Neural cell (in vitro differentiated cells): ENCODE measurements at regions not wholly inside any gene's neighbourhood (a gene's known extent, or its start where the extent isn't known, plus 50 kb on each side); places are given as distances from the start of the nearest gene placed in this dataset.

Experiments used
- H2AFZ ChIP-seq: fragments of 200-600, 300-800 bp; sonication (generic), shearing (Covaris generic); 2 replicates; pipeline ENCODE4 v1.6.0; 2014; ENCODE audit warnings: low read depth, mild to moderate bottlenecking, antibody characterized with exemption, low read length, moderate library complexity
- H3F3A ChIP-seq: fragments of 200-600 bp; shearing (Covaris generic); 2 replicates; pipeline ENCODE4 v1.6.1; 2016; ENCODE audit warnings: mild to moderate bottlenecking, moderate library complexity, mixed read lengths, antibody characterized with exemption, low read length; ENCODE audit not compliant: insufficient read depth, poor library complexity, severe bottlenecking
- H3K27ac ChIP-seq: fragments of 200-600, 300-800 bp; sonication (generic), shearing (Covaris generic); 2 replicates; pipeline ENCODE4 v1.5.1; 2014; ENCODE audit warnings: mild to moderate bottlenecking, low read length, moderate library complexity
- H3K27me3 ChIP-seq: fragments of 300-800, 200-600 bp; sonication (generic), shearing (Covaris generic); 2 replicates; pipeline ENCODE4 v1.6.0; 2014; ENCODE audit warnings: mild to moderate bottlenecking, low read depth, low read length, moderate library complexity; ENCODE audit not compliant: insufficient read depth
- H3K36me3 ChIP-seq: fragments of 300-800, 200-600 bp; sonication (generic), shearing (Covaris generic); 2 replicates; pipeline ENCODE4 v1.5.1; 2014; ENCODE audit warnings: mild to moderate bottlenecking, antibody characterized with exemption, low read length, moderate library complexity; ENCODE audit not compliant: insufficient read depth
- H3K4me2 ChIP-seq: fragments of 300-800, 200-600 bp; sonication (generic), shearing (Covaris generic); 2 replicates; pipeline ENCODE4 v1.6.0; 2014; ENCODE audit warnings: mild to moderate bottlenecking, low read length
- H3K4me3 ChIP-seq: fragments of 300-800, 200-600 bp; sonication (generic), shearing (Covaris generic); 2 replicates; pipeline ENCODE4 v1.5.1; 2014; ENCODE audit warnings: mild to moderate bottlenecking, low read length, moderate library complexity
- H3K79me2 ChIP-seq: fragments of 200-600 bp; shearing (Covaris generic); replicated peaks from 2 replicates; pipeline ENCODE4 v1.6.0; 2014; ENCODE audit warnings: mild to moderate bottlenecking, low read length, moderate library complexity; ENCODE audit not compliant: insufficient read depth
- H3K9ac ChIP-seq: fragments of 300-800, 200-600 bp; sonication (generic), shearing (Covaris generic); 2 replicates; pipeline ENCODE4 v1.6.1; 2016; ENCODE audit warnings: mild to moderate bottlenecking, low read length, mixed read lengths
- H3K9me2 ChIP-seq: fragments of 200-600 bp; shearing (Covaris generic); 2 replicates; pipeline ENCODE4 v1.6.1; 2016; ENCODE audit warnings: mild to moderate bottlenecking, low read length, mixed read lengths; ENCODE audit not compliant: insufficient read depth
- H3K9me3 ChIP-seq: fragments of 200-600, 300-800 bp; sonication (generic), shearing (Covaris generic); 2 replicates; pipeline ENCODE4 v1.6.1; 2016; ENCODE audit warnings: mild to moderate bottlenecking, mixed run types, low read length, moderate library complexity, mixed read lengths
- H4K20me1 ChIP-seq: fragments of 200-600 bp; shearing (Covaris generic); 2 replicates; pipeline ENCODE4 v1.6.1; 2016; ENCODE audit warnings: mild to moderate bottlenecking, mixed run types; ENCODE audit not compliant: insufficient read depth
- EP300 ChIP-seq: fragments of 450-650 bp; conservative IDR thresholded peaks from 2 replicates; pipeline ENCODE4 v1.6.1; 2014; ENCODE audit warnings: antibody characterized with exemption, mild to moderate bottlenecking, moderate library complexity; ENCODE audit not compliant: poor library complexity, severe bottlenecking
- EZH2 ChIP-seq: fragments of 200-600, 300-800 bp; shearing (Covaris generic), sonication (generic); IDR thresholded peaks from 2 replicates; pipeline ENCODE4 v1.6.1; 2014; ENCODE audit warnings: antibody characterized with exemption, low read length, borderline replicate concordance, mild to moderate bottlenecking; ENCODE audit not compliant: insufficient read depth, poor library complexity, severe bottlenecking
- MXI1 ChIP-seq: fragments of 450-650 bp; conservative IDR thresholded peaks from 2 replicates; pipeline ENCODE4 v1.6.1; 2014; ENCODE audit warnings: antibody characterized with exemption, mild to moderate bottlenecking; ENCODE audit not compliant: poor library complexity, severe bottlenecking
- POLR2AphosphoS5 ChIP-seq: IDR thresholded peaks from 2 replicates; pipeline ENCODE4 v1.6.1; 2012
- RAD21 ChIP-seq: fragments of 450-650 bp; conservative IDR thresholded peaks from 2 replicates; pipeline ENCODE4 v1.6.1; 2014; ENCODE audit warnings: antibody characterized with exemption, mild to moderate bottlenecking, moderate library complexity
- REST ChIP-seq: IDR thresholded peaks from 2 replicates; pipeline ENCODE4 v1.6.1; 2012; ENCODE audit warnings: borderline replicate concordance
- SMC3 ChIP-seq: fragments of 450-650 bp; conservative IDR thresholded peaks from 2 replicates; pipeline ENCODE4 v1.6.1; 2014; ENCODE audit warnings: antibody characterized with exemption, mild to moderate bottlenecking, moderate library complexity; ENCODE audit not compliant: poor library complexity
- TAF1 ChIP-seq: IDR thresholded peaks from 2 replicates; pipeline ENCODE4 v1.6.1; 2012; ENCODE audit warnings: low read depth
- TF ChIP-seq, protein P1 (sequence below): fragments of 450-650 bp; IDR thresholded peaks from 2 replicates; pipeline ENCODE4 v1.5.1; 2014; ENCODE audit warnings: antibody characterized with exemption, mild to moderate bottlenecking, moderate library complexity; ENCODE audit not compliant: poor library complexity, severe bottlenecking

GRCh38 chr4:158002173-158002572, 170.7 kb downstream of the GASK1B start:
- Histone ChIP-seq H3K27ac (no peak overlapping the region), H3K27me3 (no peaks in the 10 kb centered on the region), H3K79me2 (no peaks in the 10 kb centered on the region), H3K9me2 (no peaks in the 10 kb centered on the region), H3K9ac (no peak overlapping the region), H3K4me2 (no peak overlapping the region), H2AFZ (no peak overlapping the region), H3F3A (no peaks in the 10 kb centered on the region), H4K20me1 (no peaks in the 10 kb centered on the region), H3K4me3 (no peak overlapping the region), H3K9me3 (no peaks in the 10 kb centered on the region), H3K36me3 (no peaks in the 10 kb centered on the region)
- TF ChIP-seq TAF1 (no peak), RAD21 (no peak), MXI1 (no peak), EZH2 (no peak), SMC3 (no peak), REST (no peak), POLR2AphosphoS5 (no peak), EP300 (no peak)
- TF ChIP-seq, protein P1, sequence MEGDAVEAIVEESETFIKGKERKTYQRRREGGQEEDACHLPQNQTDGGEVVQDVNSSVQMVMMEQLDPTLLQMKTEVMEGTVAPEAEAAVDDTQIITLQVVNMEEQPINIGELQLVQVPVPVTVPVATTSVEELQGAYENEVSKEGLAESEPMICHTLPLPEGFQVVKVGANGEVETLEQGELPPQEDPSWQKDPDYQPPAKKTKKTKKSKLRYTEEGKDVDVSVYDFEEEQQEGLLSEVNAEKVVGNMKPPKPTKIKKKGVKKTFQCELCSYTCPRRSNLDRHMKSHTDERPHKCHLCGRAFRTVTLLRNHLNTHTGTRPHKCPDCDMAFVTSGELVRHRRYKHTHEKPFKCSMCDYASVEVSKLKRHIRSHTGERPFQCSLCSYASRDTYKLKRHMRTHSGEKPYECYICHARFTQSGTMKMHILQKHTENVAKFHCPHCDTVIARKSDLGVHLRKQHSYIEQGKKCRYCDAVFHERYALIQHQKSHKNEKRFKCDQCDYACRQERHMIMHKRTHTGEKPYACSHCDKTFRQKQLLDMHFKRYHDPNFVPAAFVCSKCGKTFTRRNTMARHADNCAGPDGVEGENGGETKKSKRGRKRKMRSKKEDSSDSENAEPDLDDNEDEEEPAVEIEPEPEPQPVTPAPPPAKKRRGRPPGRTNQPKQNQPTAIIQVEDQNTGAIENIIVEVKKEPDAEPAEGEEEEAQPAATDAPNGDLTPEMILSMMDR = no peak

DNA sequence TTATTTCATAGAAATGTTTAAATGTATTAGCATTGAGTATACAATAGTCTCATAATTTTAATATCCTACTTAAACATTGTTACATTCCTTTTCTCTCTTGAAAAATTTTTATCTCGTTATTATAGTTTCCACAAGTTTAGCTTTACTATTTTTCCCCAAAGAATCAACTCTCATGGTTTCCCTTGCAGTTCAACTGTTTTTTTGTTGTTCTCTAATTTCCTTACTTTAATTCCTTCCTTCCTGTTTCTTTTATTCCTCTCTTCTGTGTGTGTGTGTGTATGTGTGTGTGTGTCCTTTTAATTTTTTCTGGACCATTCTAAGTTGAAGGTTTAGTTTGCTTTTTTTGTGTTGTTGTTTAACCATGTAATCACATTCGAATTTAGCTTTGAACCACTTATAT, 171.1 kb downstream of the GASK1B start:
- H3K9ac ChIP-seq = no peak overlapping the region
- H3F3A ChIP-seq = no peaks in the 10 kb centered on the region
- H4K20me1 ChIP-seq = no peaks in the 10 kb centered on the region
- no peaks in the 10 kb centered on the region for H3K36me3 ChIP-seq
- no peaks in the 10 kb centered on the region for H3K9me2 ChIP-seq
- no peak for TF ChIP-seq EP300
- no peak for TF ChIP-seq POLR2AphosphoS5
- TF ChIP-seq SMC3 = no peak
- no peak for TF ChIP-seq EZH2
- no peak for TF ChIP-seq RAD21
- no peak for TF ChIP-seq TAF1
- no peak for TF ChIP-seq REST
- TF ChIP-seq, protein P1 = no peak
- no peak for TF ChIP-seq MXI1
- no peaks in the 10 kb centered on the region for H3K9me3 ChIP-seq
- no peak overlapping the region for H2AFZ ChIP-seq
- H3K79me2 ChIP-seq = no peaks in the 10 kb centered on the region
- H3K27me3 ChIP-seq = no peaks in the 10 kb centered on the region
- no peak overlapping the region for H3K4me3 ChIP-seq
- H3K4me2 ChIP-seq = no peak overlapping the region
- H3K27ac ChIP-seq = no peak overlapping the region
